DOHH2 (cell line): ENCODE measurements at regions not wholly inside any gene's neighbourhood (a gene's known extent, or its start where the extent isn't known, plus 50 kb on each side); places are given as distances from the start of the nearest gene placed in this dataset.

ENCODE experiments used
- H3F3A ChIP-seq: fragments of 200-600 bp; sonication (generic), shearing (Covaris generic); 2 replicates; pipeline ENCODE4 v1.6.0; 2016; ENCODE audit warnings: antibody characterized with exemption, mild to moderate bottlenecking; ENCODE audit not compliant: control insufficient read depth, insufficient read depth
- H3K27ac ChIP-seq: fragments of 200-600 bp; sonication (generic); 2 replicates; pipeline ENCODE4 v1.5.1; 2014; ENCODE audit warnings: low read depth, mild to moderate bottlenecking, low read length, moderate library complexity
- H3K27me3 ChIP-seq: fragments of 200-600 bp; sonication (generic); 2 replicates; pipeline ENCODE4 v1.6.1; 2014; ENCODE audit warnings: mild to moderate bottlenecking, low read length, mixed read lengths; ENCODE audit not compliant: control insufficient read depth
- H3K36me3 ChIP-seq: fragments of 200-600 bp; sonication (generic); 2 replicates; pipeline ENCODE4 v1.6.1; 2014; ENCODE audit warnings: mild to moderate bottlenecking, low read length, moderate library complexity, mixed read lengths; ENCODE audit not compliant: control insufficient read depth
- H3K4me1 ChIP-seq: fragments of 200-600 bp; sonication (generic); 2 replicates; pipeline ENCODE4 v1.6.1; 2014; ENCODE audit warnings: mild to moderate bottlenecking, low read length, mixed read lengths; ENCODE audit not compliant: control insufficient read depth
- H3K4me2 ChIP-seq: fragments of 200-600 bp; sonication (generic); 2 replicates; pipeline ENCODE4 v1.6.0; 2014; ENCODE audit warnings: mild to moderate bottlenecking, low read length, moderate library complexity
- H3K4me3 ChIP-seq: fragments of 200-600 bp; sonication (generic); 2 replicates; pipeline ENCODE4 v1.5.1; 2014; ENCODE audit warnings: mild to moderate bottlenecking, low read length, mixed read lengths
- H3K79me2 ChIP-seq: fragments of 200-600 bp; sonication (generic); 2 replicates; pipeline ENCODE4 v1.6.1; 2014; ENCODE audit warnings: mild to moderate bottlenecking, low read length, mixed read lengths; ENCODE audit not compliant: control insufficient read depth
- H3K9me2 ChIP-seq: fragments of 200-600 bp; sonication (generic); replicated peaks from 2 replicates; pipeline ENCODE4 v1.6.1; 2014; ENCODE audit warnings: mild to moderate bottlenecking, low read length, mixed read lengths; ENCODE audit not compliant: control insufficient read depth
- H3K9me3 ChIP-seq: fragments of 200-600 bp; sonication (generic); 2 replicates; pipeline ENCODE4 v1.6.1; 2014; ENCODE audit warnings: antibody characterized with exemption, low read length, mixed read lengths; ENCODE audit not compliant: control insufficient read depth, insufficient read depth
- H4K20me1 ChIP-seq: fragments of 200-600 bp; sonication (generic); 2 replicates; pipeline ENCODE4 v1.6.0; 2014; ENCODE audit warnings: low read depth, mild to moderate bottlenecking, antibody characterized with exemption, low read length, moderate library complexity; ENCODE audit not compliant: control insufficient read depth, insufficient read depth
- EZH2phosphoT487 ChIP-seq: fragments of 200-600 bp; sonication (generic); IDR thresholded peaks from 2 replicates; pipeline ENCODE4 v1.6.1; 2017; ENCODE audit warnings: borderline replicate concordance, mild to moderate bottlenecking, antibody characterized with exemption, low read length, moderate library complexity, mixed read lengths
- TF ChIP-seq, protein P1 (sequence below): fragments of 200-600 bp; sonication (generic); IDR thresholded peaks from one replicate; pipeline ENCODE4 v1.5.1; 2014; ENCODE audit warnings: antibody characterized with exemption, mild to moderate bottlenecking, low read depth, low read length; ENCODE audit not compliant: poor library complexity, severe bottlenecking

DNA sequence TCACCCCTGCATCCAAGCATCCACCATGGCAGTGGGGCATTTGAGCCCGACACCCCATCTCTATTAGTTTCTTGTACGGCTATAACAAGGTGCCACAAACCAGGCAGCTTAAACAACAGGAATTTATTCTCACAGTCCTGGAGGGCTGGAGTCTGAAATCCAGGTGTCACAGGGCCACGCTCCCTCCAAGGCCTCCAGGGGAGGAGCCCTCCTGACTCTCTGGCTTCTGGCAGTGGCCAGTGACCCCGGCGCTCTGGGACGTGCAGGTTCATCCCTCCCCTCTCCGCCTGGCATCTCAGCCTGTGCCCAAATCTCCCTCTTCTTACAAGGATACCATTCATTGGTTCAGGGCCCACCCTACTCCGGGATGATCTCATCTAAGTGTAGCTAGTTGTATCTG, 394.5 kb upstream of the IRX1 start:
- Histone ChIP-seq H4K20me1 (no peaks in the 10 kb centered on the region), H3K79me2 (no peaks in the 10 kb centered on the region), H3K4me1 (no peaks in the 10 kb centered on the region), H3K36me3 (no peaks in the 10 kb centered on the region), H3K27me3 (no peaks in the 10 kb centered on the region), H3K27ac (no peak overlapping the region), H3K9me3 (peaks cover 20% of the 10 kb centered on the region; the same call in 1 of the 2 replicates), H3K9me2 (no peaks in the 10 kb centered on the region), H3K4me3 (no peak overlapping the region), H3K4me2 (no peak overlapping the region), H3F3A (no peaks in the 10 kb centered on the region)
- TF ChIP-seq, protein P1, sequence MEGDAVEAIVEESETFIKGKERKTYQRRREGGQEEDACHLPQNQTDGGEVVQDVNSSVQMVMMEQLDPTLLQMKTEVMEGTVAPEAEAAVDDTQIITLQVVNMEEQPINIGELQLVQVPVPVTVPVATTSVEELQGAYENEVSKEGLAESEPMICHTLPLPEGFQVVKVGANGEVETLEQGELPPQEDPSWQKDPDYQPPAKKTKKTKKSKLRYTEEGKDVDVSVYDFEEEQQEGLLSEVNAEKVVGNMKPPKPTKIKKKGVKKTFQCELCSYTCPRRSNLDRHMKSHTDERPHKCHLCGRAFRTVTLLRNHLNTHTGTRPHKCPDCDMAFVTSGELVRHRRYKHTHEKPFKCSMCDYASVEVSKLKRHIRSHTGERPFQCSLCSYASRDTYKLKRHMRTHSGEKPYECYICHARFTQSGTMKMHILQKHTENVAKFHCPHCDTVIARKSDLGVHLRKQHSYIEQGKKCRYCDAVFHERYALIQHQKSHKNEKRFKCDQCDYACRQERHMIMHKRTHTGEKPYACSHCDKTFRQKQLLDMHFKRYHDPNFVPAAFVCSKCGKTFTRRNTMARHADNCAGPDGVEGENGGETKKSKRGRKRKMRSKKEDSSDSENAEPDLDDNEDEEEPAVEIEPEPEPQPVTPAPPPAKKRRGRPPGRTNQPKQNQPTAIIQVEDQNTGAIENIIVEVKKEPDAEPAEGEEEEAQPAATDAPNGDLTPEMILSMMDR = no peak
- no peak for TF ChIP-seq EZH2phosphoT487

DNA sequence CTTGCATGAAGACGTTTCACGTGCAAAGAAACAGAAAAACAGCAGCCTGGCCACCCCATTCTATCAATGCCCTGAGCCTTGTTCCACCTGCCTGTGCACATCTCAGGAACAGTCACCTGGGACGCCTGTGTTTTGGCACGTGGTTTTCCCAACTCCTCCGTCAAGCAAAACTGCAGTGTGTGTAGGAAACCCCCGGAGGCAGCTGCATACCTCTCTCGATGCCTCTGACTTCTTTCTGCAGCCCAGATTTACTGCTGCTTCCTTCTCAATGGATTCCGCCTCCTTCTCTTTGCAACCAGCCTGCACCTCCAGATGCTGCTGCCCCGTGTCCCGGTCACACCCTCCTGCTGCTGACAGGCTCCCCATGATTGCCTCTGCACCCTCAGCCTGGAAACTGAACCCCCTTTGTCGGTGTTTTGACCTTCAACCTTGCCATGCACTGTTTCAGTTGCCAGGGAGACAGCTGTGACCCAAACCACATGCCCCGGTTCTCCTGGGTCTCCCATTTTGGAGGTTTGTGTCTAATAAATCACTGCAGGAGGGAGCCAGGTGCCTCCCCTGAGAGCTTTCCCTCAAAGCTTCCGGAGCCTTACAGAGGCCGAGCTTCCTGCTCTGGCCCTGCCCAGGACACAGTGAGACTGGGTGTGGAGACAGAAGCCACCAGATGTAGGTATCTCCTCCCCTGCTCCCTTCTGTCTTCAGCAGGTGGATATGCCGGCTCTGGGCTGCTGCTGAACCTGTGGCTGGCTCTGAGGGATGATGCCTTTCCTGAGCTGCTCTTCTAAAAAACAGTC, 395.5 kb upstream of the IRX1 start:
- no peaks in the 10 kb centered on the region for H3K4me1 ChIP-seq
- H3K4me2 ChIP-seq = no peak overlapping the region
- no peaks in the 10 kb centered on the region for H3K27me3 ChIP-seq
- no peaks in the 10 kb centered on the region for H4K20me1 ChIP-seq
- H3F3A ChIP-seq = no peaks in the 10 kb centered on the region
- no peaks in the 10 kb centered on the region for H3K36me3 ChIP-seq
- TF ChIP-seq, protein P1 = no peak
- no peak for TF ChIP-seq EZH2phosphoT487
- H3K9me3 ChIP-seq = peaks cover 20% of the 10 kb centered on the region; the same call in 1 of the 2 replicates
- H3K79me2 ChIP-seq = no peaks in the 10 kb centered on the region
- no peak overlapping the region for H3K4me3 ChIP-seq
- H3K27ac ChIP-seq = no peak overlapping the region
- H3K9me2 ChIP-seq = no peaks in the 10 kb centered on the region

DNA sequence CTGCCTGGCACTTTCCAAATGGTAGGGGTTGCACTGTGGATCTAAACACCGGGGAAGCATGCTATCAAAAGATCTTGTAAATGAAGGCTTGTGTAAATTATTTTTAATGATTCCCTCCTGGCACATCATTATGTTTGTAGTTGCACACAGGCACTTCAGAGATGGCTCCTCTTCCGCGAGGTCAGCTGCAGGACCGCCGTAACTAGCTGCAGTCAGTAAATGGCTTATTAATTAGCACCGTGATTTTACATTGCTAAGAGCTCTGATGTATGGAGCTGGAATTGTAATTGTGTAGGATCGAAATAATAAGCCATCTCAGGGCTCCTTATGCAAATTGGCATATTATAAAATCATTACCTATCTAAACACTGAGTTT, 397.6 kb upstream of the IRX1 start:
- H3K27ac ChIP-seq = no peak overlapping the region
- H3F3A ChIP-seq = no peaks in the 10 kb centered on the region
- H3K27me3 ChIP-seq = no peaks in the 10 kb centered on the region
- no peaks in the 10 kb centered on the region for H3K9me2 ChIP-seq
- H3K4me3 ChIP-seq = no peak overlapping the region
- H3K4me1 ChIP-seq = no peaks in the 10 kb centered on the region
- H4K20me1 ChIP-seq = no peaks in the 10 kb centered on the region
- no peak for TF ChIP-seq EZH2phosphoT487
- TF ChIP-seq, protein P1 = no peak
- no peaks in the 10 kb centered on the region for H3K36me3 ChIP-seq
- H3K9me3 ChIP-seq = peaks cover 16% of the 10 kb centered on the region; the same call in 1 of the 2 replicates
- no peaks in the 10 kb centered on the region for H3K79me2 ChIP-seq
- H3K4me2 ChIP-seq = no peak overlapping the region
